ENCODE measurements at regions not wholly inside any gene's neighbourhood (a gene's known extent, or its start where the extent isn't known, plus 50 kb on each side); places are given as distances from the start of the nearest gene placed in this dataset.

DNA sequence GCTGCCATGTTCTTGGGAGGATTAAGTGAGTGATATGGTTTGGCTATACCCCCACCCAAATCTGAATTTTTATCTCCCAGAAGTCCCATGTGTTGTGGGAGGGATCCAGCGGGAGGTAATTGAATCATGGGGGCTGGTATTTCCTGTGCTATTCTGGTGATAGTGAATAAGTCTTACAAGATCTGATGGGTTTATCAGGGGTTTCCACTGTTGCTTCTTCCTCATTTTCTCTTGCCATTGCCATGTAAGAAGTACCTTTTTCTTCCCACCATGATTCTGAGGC, 291.4 kb downstream of the KCNS3 start:
- no peak for FAIRE-seq
- TF ChIP-seq POLR2AphosphoS5 (IDR thresholded peaks at IDR 0.05; ENCODE audit: low read depth, low read length) (no peak), POLR2A (IDR thresholded peaks at IDR 0.05; ENCODE audit: low read depth, low read length) (no peak), TAF1 (IDR thresholded peaks at IDR 0.05; ENCODE audit: borderline replicate concordance, low read depth, low read length) (no peak)
- no peak for DNase-seq (ENCODE audit: insufficient read length)

DNA sequence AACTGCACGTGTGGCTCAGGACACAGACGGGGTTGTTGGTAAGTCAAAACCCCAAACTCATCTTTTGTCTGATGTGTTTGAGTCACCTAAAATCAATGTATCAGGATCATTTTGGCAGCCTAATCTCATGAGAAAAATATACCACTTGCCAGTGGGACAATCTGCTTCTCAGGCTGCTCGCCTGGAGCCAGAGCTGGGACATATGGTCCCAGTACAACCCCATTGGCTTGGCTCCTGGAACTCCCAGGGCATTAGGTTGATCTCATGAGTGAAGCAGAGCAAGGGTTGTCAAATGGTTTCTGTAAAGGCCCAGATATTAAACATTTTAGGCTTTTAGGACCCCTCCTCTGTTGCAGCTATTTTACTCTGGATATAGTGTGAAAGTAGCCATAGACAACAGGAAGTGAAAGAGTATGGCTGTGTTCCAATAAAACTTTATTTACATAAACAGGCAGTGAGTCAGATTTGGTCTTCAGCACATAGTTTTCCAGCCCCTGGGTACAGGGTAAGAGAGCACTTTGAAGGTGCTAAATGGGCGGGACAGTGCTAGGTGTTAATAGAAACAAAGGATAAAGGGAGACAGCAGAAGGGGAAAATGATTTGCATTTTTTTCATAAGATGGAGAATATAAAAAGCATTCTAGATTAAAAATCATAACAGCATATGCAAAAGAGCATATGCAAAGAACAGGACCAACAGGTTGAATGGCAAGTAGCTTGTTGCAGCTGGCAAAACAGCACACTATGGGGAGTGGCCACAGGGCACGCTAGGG, 290.8 kb downstream of the KCNS3 start:
- DNase-seq (ENCODE audit: insufficient read length) (no peak), FAIRE-seq (no peak)
- no peak for TF ChIP-seq POLR2A (IDR thresholded peaks at IDR 0.05; ENCODE audit: low read depth, low read length)
- no peak for TF ChIP-seq TAF1 (IDR thresholded peaks at IDR 0.05; ENCODE audit: borderline replicate concordance, low read depth, low read length)
- no peak for TF ChIP-seq POLR2AphosphoS5 (IDR thresholded peaks at IDR 0.05; ENCODE audit: low read depth, low read length)

DNA sequence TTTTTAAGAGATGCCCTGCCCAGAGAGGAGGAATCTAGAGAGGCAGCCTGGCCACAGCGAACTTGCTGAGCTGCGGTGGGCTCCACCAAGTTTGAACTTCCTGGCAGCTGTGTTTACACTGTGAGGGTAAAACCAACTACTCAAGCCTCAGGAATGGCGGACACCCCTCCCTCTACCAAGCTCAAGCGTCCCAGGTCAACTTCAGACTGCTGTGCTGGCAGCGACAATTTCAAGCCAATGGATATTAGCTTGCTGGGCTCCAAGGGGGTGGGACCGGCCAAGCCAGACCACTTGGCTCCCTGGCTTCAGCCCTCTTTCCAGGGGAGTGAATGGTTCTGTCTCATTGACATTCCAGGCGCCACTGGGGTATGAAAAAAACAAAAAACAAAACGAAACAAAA, 289.4 kb downstream of the KCNS3 start:
- FAIRE-seq (no peak), DNase-seq (ENCODE audit: insufficient read length) (no peak)
- no peak for TF ChIP-seq TAF1 (IDR thresholded peaks at IDR 0.05; ENCODE audit: borderline replicate concordance, low read depth, low read length)
- no peak for TF ChIP-seq POLR2AphosphoS5 (IDR thresholded peaks at IDR 0.05; ENCODE audit: low read depth, low read length)
- TF ChIP-seq POLR2A (IDR thresholded peaks at IDR 0.05; ENCODE audit: low read depth, low read length): no peak

DNA sequence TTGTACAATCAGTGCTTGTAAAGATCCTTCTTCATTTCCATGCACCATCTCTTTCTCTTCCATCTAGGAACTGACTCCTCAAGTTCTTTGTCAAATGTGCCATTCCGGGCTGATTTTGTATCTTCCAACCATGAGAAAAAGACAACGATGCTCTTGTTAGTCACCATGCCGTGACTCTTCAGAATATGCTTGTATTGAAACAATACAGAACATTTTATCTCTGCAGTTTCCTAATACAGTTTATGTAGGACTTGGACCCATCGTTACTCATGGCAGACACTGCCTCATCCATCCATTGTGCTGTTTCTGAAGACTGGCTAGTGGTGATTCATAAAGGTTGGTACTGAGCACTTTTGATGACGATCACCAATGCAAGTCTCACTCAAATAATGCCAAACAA, 283.2 kb downstream of the KCNS3 start:
- DNase-seq (ENCODE audit: insufficient read length): no peak
- no peak for TF ChIP-seq POLR2A (IDR thresholded peaks at IDR 0.05; ENCODE audit: low read depth, low read length)
- no peak for TF ChIP-seq POLR2AphosphoS5 (IDR thresholded peaks at IDR 0.05; ENCODE audit: low read depth, low read length)
- no peak for TF ChIP-seq TAF1 (IDR thresholded peaks at IDR 0.05; ENCODE audit: borderline replicate concordance, low read depth, low read length)
- FAIRE-seq: no peak

DNA sequence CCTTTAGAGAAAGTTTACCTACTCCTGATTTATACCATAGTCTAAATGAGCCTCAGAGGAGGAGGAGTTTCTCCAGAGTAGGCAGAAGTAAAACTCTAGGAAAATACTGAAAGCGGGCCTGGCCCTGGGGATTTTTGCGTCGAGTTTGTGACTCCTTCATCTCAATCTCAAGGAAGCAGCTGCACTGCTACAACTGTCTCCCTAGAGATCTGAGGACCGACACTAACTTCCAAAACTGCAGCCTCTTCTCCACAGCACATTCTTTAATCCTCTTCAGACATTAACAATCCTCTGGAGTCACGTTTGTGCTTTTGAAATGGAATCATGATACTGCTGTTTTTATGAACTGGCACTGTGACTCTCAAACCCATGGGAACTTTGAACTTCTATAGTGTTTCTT, 281.4 kb downstream of the KCNS3 start:
- FAIRE-seq (no peak), DNase-seq (ENCODE audit: insufficient read length) (no peak)
- TF ChIP-seq POLR2AphosphoS5 (IDR thresholded peaks at IDR 0.05; ENCODE audit: low read depth, low read length) (no peak), TAF1 (IDR thresholded peaks at IDR 0.05; ENCODE audit: borderline replicate concordance, low read depth, low read length) (no peak), POLR2A (IDR thresholded peaks at IDR 0.05; ENCODE audit: low read depth, low read length) (no peak)

DNA sequence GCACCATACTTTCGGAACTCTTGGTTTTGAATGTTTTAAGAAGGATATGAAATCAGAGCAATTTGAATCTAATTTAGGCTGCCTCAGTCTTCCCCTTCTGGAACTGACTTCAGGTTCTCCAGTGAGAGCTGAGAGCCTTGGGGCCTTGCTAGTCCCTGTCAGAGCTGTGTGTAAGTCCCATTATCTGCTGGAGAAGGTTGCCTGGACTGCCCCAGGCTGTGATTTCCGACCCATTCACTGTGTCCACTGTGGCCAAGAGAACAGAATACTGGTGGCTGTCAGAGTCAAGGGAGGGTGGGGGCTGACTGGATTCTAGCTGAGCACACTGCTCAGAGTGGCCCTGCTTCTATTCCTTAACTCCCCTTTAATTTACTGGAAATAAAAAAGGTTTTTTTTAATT, 278.0 kb downstream of the KCNS3 start:
- no peak for DNase-seq (ENCODE audit: insufficient read length)
- no peak for TF ChIP-seq POLR2A (IDR thresholded peaks at IDR 0.05; ENCODE audit: low read depth, low read length)
- TF ChIP-seq POLR2AphosphoS5 (IDR thresholded peaks at IDR 0.05; ENCODE audit: low read depth, low read length): no peak
- no peak for TF ChIP-seq TAF1 (IDR thresholded peaks at IDR 0.05; ENCODE audit: borderline replicate concordance, low read depth, low read length)
- no peak for FAIRE-seq

DNA sequence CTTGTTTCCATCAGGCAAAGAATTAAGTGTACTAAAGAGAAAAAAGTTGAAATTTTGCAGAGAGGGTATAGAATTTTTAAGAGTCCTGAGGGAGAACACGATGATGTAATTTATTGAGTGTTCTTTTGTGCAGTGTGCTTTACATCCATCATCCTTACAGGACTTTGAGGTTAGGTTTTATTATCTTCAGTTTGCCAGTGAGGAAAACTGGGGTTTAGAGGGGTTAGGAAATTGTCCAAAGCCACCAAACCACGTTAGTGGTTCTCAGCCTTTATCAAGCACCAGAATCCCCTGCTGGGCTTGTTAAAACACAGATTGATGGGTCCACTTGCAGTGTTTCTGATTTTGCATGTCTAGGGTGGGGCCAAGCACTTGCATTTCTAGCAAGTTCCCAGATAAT, 277.5 kb downstream of the KCNS3 start:
- TF ChIP-seq TAF1 (IDR thresholded peaks at IDR 0.05; ENCODE audit: borderline replicate concordance, low read depth, low read length) (no peak), POLR2A (IDR thresholded peaks at IDR 0.05; ENCODE audit: low read depth, low read length) (no peak), POLR2AphosphoS5 (IDR thresholded peaks at IDR 0.05; ENCODE audit: low read depth, low read length) (no peak)
- DNase-seq (ENCODE audit: insufficient read length) (no peak), FAIRE-seq (no peak)

DNA sequence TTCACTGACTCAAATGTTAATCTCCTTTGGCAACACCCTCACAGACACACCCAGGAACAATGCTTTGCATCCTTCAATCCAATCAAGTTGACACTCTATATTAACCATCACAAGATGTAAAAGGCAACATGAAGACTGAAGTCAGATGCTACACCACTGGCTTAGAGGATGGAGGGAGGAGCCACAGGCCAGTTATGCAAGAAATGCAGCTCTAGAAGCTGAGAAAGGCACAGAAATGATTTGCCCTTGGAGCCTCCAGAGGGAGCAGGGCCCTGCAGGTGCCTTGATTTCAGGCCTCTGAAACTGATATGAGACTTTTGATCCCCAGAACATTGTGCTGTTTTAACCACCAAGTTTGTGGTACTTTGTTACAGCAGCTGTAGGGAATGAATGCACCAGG, 276.3 kb downstream of the KCNS3 start:
- TF ChIP-seq TAF1 (IDR thresholded peaks at IDR 0.05; ENCODE audit: borderline replicate concordance, low read depth, low read length) (no peak), POLR2A (IDR thresholded peaks at IDR 0.05; ENCODE audit: low read depth, low read length) (no peak), POLR2AphosphoS5 (IDR thresholded peaks at IDR 0.05; ENCODE audit: low read depth, low read length) (no peak)
- DNase-seq (ENCODE audit: insufficient read length): no peak
- FAIRE-seq: no peak

DNA sequence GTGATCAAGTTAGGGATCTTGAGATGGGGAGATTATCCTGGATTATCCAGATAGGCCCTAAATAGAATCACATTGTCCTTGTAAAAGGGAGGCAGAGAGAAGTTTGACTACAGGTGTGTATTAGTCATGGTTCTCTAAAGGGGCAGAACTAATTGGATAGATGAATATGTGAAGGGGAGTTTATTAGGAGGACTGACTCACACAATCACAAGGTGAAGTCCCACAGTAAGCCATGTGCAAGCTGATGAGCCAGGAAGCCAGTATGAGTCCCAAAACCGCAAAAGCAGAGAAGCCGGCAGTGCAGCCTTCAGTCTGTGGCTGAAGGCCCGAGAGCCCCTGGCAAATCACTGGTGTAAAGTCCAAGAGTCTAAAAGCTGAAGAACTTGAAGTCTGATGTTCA, 275.8 kb downstream of the KCNS3 start:
- FAIRE-seq: no peak
- TF ChIP-seq POLR2AphosphoS5 (IDR thresholded peaks at IDR 0.05; ENCODE audit: low read depth, low read length) (no peak), POLR2A (IDR thresholded peaks at IDR 0.05; ENCODE audit: low read depth, low read length) (no peak), TAF1 (IDR thresholded peaks at IDR 0.05; ENCODE audit: borderline replicate concordance, low read depth, low read length) (no peak)
- no peak for DNase-seq (ENCODE audit: insufficient read length)

DNA sequence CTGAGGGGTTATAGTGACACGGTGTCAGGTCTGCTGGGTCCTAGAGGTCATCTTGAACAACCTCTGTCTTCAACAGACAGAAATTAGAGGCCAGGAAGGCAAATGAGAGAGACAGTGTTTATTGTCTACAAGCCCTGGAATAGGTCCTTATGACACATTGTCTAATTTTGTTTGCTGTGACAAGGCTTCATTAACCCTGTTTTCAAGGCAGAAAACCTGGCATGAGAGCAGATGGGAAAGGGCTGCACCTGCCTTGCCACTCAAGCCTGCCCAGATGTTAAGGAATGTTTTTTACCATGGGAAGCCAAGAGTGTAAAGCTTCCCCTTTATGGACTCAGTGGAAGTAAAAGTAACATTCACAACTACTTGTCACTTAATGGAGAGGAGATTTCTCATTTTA, 275.3 kb downstream of the KCNS3 start:
- TF ChIP-seq POLR2AphosphoS5 (IDR thresholded peaks at IDR 0.05; ENCODE audit: low read depth, low read length): no peak
- TF ChIP-seq POLR2A (IDR thresholded peaks at IDR 0.05; ENCODE audit: low read depth, low read length): no peak
- TF ChIP-seq TAF1 (IDR thresholded peaks at IDR 0.05; ENCODE audit: borderline replicate concordance, low read depth, low read length): no peak
- DNase-seq (ENCODE audit: insufficient read length) (no peak), FAIRE-seq (no peak)

DNA sequence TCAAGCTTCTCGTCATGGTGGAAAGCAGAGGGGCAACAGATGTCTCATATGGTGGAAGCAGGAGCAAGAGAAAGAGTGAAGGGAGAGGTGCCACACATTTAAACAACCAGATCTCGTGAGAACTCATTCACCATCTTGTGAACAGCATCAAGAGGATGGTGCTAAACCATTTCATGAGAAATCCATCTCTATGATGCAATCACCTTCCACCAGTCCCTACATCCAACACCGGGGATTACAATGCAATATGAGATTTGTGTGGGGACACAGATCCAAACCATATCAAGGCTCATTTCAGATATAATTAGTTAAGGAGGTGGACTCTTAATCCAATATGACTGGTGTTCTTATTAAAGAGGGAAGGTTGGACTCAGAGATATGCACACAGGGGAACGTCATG, 272.8 kb downstream of the KCNS3 start:
- no peak for DNase-seq (ENCODE audit: insufficient read length)
- no peak for FAIRE-seq
- TF ChIP-seq POLR2AphosphoS5 (IDR thresholded peaks at IDR 0.05; ENCODE audit: low read depth, low read length) (no peak), TAF1 (IDR thresholded peaks at IDR 0.05; ENCODE audit: borderline replicate concordance, low read depth, low read length) (no peak), POLR2A (IDR thresholded peaks at IDR 0.05; ENCODE audit: low read depth, low read length) (no peak)

DNA sequence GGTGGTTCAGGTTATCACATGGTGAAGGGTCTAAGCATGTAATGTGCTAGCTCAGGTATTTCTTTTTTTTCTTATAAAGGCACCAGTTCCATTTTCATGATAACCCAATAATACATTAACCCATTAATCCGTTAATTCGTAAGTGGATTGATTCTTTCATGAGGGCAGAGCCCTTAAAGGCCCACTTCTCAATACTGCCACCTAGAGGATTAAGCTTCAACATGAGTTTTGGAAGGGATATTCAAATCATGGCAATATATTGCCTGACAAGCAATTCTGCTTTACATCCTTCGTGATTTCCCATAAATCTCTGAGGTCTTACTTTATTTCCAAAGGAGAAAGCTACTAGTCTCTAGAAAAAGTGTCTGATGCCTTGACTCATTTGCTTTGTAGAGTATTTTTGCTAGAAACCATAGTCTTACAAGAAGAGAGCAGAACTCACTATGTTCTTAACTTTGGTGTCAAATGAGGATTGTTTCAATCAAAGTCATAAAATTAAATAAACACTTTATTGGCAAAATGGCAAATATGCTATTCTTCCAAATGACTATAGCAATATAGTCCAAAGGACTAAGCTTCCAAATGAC, 271.3 kb downstream of the KCNS3 start:
- FAIRE-seq: no peak
- TF ChIP-seq POLR2A (IDR thresholded peaks at IDR 0.05; ENCODE audit: low read depth, low read length) (no peak), POLR2AphosphoS5 (IDR thresholded peaks at IDR 0.05; ENCODE audit: low read depth, low read length) (no peak), TAF1 (IDR thresholded peaks at IDR 0.05; ENCODE audit: borderline replicate concordance, low read depth, low read length) (no peak)
- DNase-seq (ENCODE audit: insufficient read length): no peak
